Vagina (tissue), 2 donors: ENCODE measurements at regions not wholly inside any gene's neighbourhood (a gene's known extent, or its start where the extent isn't known, plus 50 kb on each side); places are given as distances from the start of the nearest gene placed in this dataset.

ENCODE experiments used
- DNase-seq, 2 donors: peaks; one replicate each; pipeline ENCODE4 v3.0.0-alpha.2; 2017; ENCODE audit errors: extremely low spot score in 2 of 2
- H3K27ac ChIP-seq: fragments of 200-600 bp; sonication (generic); one replicate; pipeline ENCODE4 v1.5.1; 2019
- H3K27me3 ChIP-seq: fragments of 200-600 bp; sonication (generic); one replicate; pipeline ENCODE4 v1.5.1; 2019
- H3K36me3 ChIP-seq, 2 donors: fragments of 200-600 bp; sonication (generic); one replicate each; pipeline ENCODE4 v1.5.1; 2017 to 2019
- H3K4me1 ChIP-seq: fragments of 200-600 bp; sonication (generic); one replicate; pipeline ENCODE4 v1.5.1; 2019
- H3K4me3 ChIP-seq, 2 donors: fragments of 200-600 bp; sonication (generic); 1 replicate in 1 of 2; 2 replicates in 1 of 2; pipeline ENCODE4 v1.5.1; 2016 to 2019
- H3K9me3 ChIP-seq: fragments of 200-600 bp; sonication (generic); one replicate; pipeline ENCODE4 v1.5.1; 2019
- POLR2A ChIP-seq, 2 donors: fragments of 450-650 bp; IDR thresholded peaks; one replicate each; pipeline ENCODE4 v1.6.1; 2017; ENCODE audit warnings: antibody characterized with exemption in 2 of 2, mild to moderate bottlenecking in 2 of 2, moderate library complexity in 2 of 2
- POLR2AphosphoS5 ChIP-seq, 2 donors: sonication (generic); formaldehyde crosslinking; IDR thresholded peaks; one replicate each; pipeline ENCODE4 v1.9.0; 2017; ENCODE audit warnings: antibody characterized with exemption in 2 of 2, mild to moderate bottlenecking in 2 of 2, low read depth in 1 of 2; ENCODE audit not compliant: insufficient read depth in 1 of 2
- intact Hi-C: fragments of 100-400 bp; cut with DNase I; formaldehyde crosslinking; loops from one replicate; pipeline ENCODE4 v1.15.1; 2023
- TF ChIP-seq, protein P1 (sequence below), 3 experiments: fragments of 450-650 bp in 2 of 3; fragments of 200-600 bp in 1 of 3; sonication (generic) in 1 of 3; IDR thresholded peaks; one replicate each; pipeline ENCODE4 v1.5.1; 2017 to 2019; ENCODE audit warnings: antibody characterized with exemption in 3 of 3, mild to moderate bottlenecking in 2 of 3, moderate library complexity in 2 of 3

DNA sequence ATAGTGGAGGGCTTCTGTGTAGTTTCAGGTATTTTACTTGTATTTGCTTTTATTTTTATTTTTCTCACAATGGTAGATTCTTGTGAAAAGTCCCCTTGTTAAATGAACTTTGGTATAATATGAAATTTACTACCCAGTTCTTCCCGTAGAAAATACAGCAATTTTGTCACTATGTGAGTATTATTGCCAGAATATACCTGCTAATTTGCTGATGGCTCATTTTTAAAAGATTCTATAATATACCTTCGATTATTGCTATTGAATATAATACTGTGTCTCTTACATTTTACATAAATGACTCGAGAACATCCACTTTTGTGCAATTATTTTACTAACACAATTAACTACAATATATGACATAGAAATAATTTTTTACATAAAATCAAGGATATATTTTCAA is 262.3 kb upstream of the NOVA1 start:
- no peak overlapping the region for H3K27ac ChIP-seq
- intact Hi-C loops, result loop anchor here (5.0 kb wide), 1 partner anchor 853 kb away; no protein-coding TSS in a partner anchor
- H3K4me1 ChIP-seq, result no peaks in the 10 kb centered on the region
- no peaks in the 10 kb centered on the region for H3K9me3 ChIP-seq
- no peak overlapping the region for H3K4me3 ChIP-seq
- no peaks in the 10 kb centered on the region for H3K27me3 ChIP-seq
- no peak for DNase-seq
- TF ChIP-seq, protein P1, sequence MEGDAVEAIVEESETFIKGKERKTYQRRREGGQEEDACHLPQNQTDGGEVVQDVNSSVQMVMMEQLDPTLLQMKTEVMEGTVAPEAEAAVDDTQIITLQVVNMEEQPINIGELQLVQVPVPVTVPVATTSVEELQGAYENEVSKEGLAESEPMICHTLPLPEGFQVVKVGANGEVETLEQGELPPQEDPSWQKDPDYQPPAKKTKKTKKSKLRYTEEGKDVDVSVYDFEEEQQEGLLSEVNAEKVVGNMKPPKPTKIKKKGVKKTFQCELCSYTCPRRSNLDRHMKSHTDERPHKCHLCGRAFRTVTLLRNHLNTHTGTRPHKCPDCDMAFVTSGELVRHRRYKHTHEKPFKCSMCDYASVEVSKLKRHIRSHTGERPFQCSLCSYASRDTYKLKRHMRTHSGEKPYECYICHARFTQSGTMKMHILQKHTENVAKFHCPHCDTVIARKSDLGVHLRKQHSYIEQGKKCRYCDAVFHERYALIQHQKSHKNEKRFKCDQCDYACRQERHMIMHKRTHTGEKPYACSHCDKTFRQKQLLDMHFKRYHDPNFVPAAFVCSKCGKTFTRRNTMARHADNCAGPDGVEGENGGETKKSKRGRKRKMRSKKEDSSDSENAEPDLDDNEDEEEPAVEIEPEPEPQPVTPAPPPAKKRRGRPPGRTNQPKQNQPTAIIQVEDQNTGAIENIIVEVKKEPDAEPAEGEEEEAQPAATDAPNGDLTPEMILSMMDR (IDR thresholded peaks at IDR 0.05), result no peak
- no peak for TF ChIP-seq POLR2AphosphoS5 (IDR thresholded peaks at IDR 0.05; ENCODE audit: insufficient read depth in 1 of 2, low read depth in 1 of 2)
- no peaks in the 10 kb centered on the region for H3K36me3 ChIP-seq

DNA sequence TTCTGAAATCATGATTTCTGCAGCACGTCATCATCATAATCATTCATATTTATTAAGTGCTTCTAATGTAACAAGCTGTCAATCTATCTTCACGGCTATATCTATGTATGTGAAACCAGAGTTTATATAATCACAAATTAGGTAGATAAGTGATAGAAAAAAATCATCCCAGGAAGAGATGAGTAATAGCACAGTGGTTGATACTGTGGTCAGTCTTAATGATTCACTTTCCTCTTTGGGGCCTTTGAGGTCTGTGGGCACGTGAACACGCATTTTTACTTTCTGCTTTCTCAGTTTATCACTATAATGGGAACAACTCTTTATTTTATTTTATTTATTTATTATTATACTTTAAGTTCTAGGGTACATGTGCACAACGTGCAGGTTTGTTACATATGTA is 265.9 kb upstream of the NOVA1 start:
- H3K27ac ChIP-seq, result no peak overlapping the region
- TF ChIP-seq, protein P1 (IDR thresholded peaks at IDR 0.05), result no peak
- TF ChIP-seq POLR2AphosphoS5 (IDR thresholded peaks at IDR 0.05; ENCODE audit: insufficient read depth in 1 of 2, low read depth in 1 of 2) (no peak), POLR2A (IDR thresholded peaks at IDR 0.05) (no peak)
- H3K27me3 ChIP-seq, result no peaks in the 10 kb centered on the region
- no peaks in the 10 kb centered on the region for H3K36me3 ChIP-seq
- no peaks in the 10 kb centered on the region for H3K9me3 ChIP-seq
- intact Hi-C loops, result loop anchor here (5.0 kb wide), 1 partner anchor 856 kb away; no protein-coding TSS in a partner anchor
- no peak for DNase-seq
- H3K4me1 ChIP-seq, result no peaks in the 10 kb centered on the region
- no peak overlapping the region for H3K4me3 ChIP-seq

DNA sequence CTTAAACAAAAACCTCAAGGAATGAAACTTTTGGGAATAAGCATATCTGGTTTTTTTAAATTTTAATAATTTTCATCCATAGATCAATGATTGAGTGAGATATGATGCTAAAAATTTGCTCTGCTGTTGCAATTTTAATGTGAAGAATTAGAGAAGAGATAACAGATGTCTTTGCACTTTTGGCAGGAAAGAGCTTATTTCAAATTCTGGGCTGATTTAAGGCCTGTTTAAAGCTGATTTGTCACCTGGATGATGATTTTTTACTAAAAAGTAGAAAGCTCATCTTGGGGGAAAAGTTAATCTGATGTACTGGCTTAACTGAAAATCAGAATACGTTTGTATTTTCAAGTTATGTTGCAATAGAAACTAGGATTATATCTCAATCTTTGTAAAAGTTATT is 268.9 kb upstream of the NOVA1 start:
- TF ChIP-seq, protein P1 (IDR thresholded peaks at IDR 0.05), result no peak
- H3K4me3 ChIP-seq, result no peak overlapping the region
- no peak for DNase-seq
- no peaks in the 10 kb centered on the region for H3K9me3 ChIP-seq
- intact Hi-C loops, result no loop called here
- H3K36me3 ChIP-seq, result no peaks in the 10 kb centered on the region
- no peaks in the 10 kb centered on the region for H3K27me3 ChIP-seq
- peaks cover 15% of the 10 kb centered on the region for H3K4me1 ChIP-seq
- H3K27ac ChIP-seq, result no peak overlapping the region

DNA sequence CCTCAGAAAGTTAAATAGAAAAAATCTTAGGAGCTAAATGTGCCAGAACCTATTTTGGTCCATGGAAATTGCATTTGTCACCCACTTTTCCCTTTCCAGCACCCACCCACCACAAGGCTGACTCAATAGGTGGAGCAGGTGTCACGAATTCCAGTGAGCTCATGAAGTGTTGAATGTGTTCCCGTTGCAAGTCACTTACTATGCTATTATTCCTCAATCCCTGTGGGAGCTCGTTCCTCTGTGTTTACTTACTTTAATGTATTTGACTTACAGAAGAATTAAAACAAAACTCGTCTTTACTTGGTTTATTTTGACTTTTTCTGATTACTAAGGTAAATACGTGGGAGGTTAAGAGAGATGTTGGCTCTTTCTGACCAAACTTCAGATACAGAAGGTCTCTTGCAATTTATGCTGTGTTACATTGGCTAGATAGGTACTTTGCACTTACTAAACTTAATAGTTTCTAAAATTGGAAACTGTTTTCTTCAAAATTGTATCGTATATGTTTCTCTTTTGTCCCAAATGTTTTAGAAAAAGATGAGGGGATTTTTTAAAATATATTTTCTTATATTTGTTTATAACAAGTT is 269.4 kb upstream of the NOVA1 start:
- TF ChIP-seq POLR2AphosphoS5 (IDR thresholded peaks at IDR 0.05; ENCODE audit: insufficient read depth in 1 of 2, low read depth in 1 of 2), result no peak
- TF ChIP-seq POLR2A (IDR thresholded peaks at IDR 0.05), result no peak
- TF ChIP-seq, protein P1 (IDR thresholded peaks at IDR 0.05), result no peak
- Histone ChIP-seq H3K36me3 (no peaks in the 10 kb centered on the region), H3K4me3 (no peak overlapping the region), H3K4me1 (peaks cover 20% of the 10 kb centered on the region), H3K27me3 (no peaks in the 10 kb centered on the region), H3K27ac (no peak overlapping the region), H3K9me3 (no peaks in the 10 kb centered on the region)
- intact Hi-C loops, result no loop called here
- no peak for DNase-seq

DNA sequence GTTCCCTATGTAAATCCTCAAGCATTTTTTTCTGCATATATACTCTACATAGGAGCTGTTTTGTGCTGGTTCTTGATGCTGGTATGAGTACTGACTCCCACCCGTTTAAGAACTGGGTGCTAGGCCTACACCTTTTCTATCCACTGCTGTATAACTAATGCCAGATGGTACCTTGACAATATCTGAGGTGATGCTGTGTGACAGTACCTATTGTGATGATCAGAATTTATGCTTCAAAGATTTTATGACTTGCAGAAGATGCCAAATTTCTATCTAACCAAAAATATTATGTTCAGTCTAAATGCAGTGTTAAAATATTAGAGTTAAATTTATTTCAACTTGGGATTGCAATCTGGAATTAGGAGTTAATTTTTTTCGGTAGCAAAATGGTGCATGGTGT is 272.3 kb upstream of the NOVA1 start:
- Histone ChIP-seq H3K4me1 (peaks cover 27% of the 10 kb centered on the region), H3K27me3 (no peaks in the 10 kb centered on the region), H3K4me3 (no peak overlapping the region), H3K9me3 (no peaks in the 10 kb centered on the region), H3K36me3 (no peaks in the 10 kb centered on the region), H3K27ac (no peak overlapping the region)
- no peak for DNase-seq
- no peak for TF ChIP-seq POLR2A (IDR thresholded peaks at IDR 0.05)
- no peak for TF ChIP-seq POLR2AphosphoS5 (IDR thresholded peaks at IDR 0.05; ENCODE audit: insufficient read depth in 1 of 2, low read depth in 1 of 2)
- TF ChIP-seq, protein P1 (IDR thresholded peaks at IDR 0.05), result no peak
- intact Hi-C loops, result no loop called here
